A673 (cell line): ENCODE measurements at regions not wholly inside any gene's neighbourhood (a gene's known extent, or its start where the extent isn't known, plus 50 kb on each side); places are given as distances from the start of the nearest gene placed in this dataset.

Experiments
- BruUV-seq: library from RNA; stranded (reverse); fragments of 400-500 nt; replicated peaks from 2 replicates; lab custom pipeline; 2021; lab: Mats Ljungman, UMichigan
- CTCF ChIA-PET: fragments of 300-600 bp; sonication (Branson Sonifier 250); formaldehyde crosslinking; loops from one replicate; lab custom pipeline; 2022; ENCODE audit warnings: antibody characterized with exemption; lab: Charles Lee
- POLR2A ChIA-PET: fragments of 300-600 bp; sonication (Branson Sonifier 250); formaldehyde crosslinking; loops from one replicate; lab custom pipeline; 2022; ENCODE audit warnings: antibody characterized with exemption; ENCODE audit not compliant: low non-redundant PET; lab: Charles Lee
- DNase-seq: peaks from one replicate; pipeline ENCODE4 v3.0.0-alpha.2; 2015; ENCODE audit warnings: low spot score
- H3K27ac ChIP-seq: fragments of 200-600 bp; sonication (generic); 2 replicates; pipeline ENCODE4 v1.5.1; 2016; ENCODE audit warnings: mixed run types, low read depth, mild to moderate bottlenecking, mixed read lengths, antibody characterized with exemption, low read length; ENCODE audit not compliant: poor library complexity, severe bottlenecking
- H3K27me3 ChIP-seq: fragments of 200-600 bp; sonication (generic); replicated peaks from 2 replicates; pipeline ENCODE4 v1.6.1; 2017; ENCODE audit warnings: mixed run types, low read depth, mild to moderate bottlenecking, mixed read lengths, antibody characterized with exemption, low read length; ENCODE audit not compliant: insufficient read depth, poor library complexity
- H3K36me3 ChIP-seq: fragments of 200-600 bp; sonication (generic); 2 replicates; pipeline ENCODE4 v1.6.1; 2016; ENCODE audit warnings: mixed run types, mild to moderate bottlenecking, mixed read lengths, antibody characterized with exemption, low read length; ENCODE audit not compliant: insufficient read depth, poor library complexity, severe bottlenecking
- H3K4me1 ChIP-seq: fragments of 200-600 bp; sonication (generic); 2 replicates; pipeline ENCODE4 v1.6.1; 2017; ENCODE audit warnings: mixed run types, mild to moderate bottlenecking, mixed read lengths, antibody characterized with exemption, low read length; ENCODE audit not compliant: insufficient read depth, poor library complexity, severe bottlenecking
- H3K4me3 ChIP-seq: fragments of 200-600 bp; sonication (generic); 2 replicates; pipeline ENCODE4 v1.5.1; 2016; ENCODE audit warnings: low read depth, mixed run types, mild to moderate bottlenecking, mixed read lengths, low read length; ENCODE audit not compliant: poor library complexity, severe bottlenecking
- H3K9me3 ChIP-seq: fragments of 200-600 bp; sonication (generic); 2 replicates; pipeline ENCODE4 v1.6.1; 2016; ENCODE audit warnings: mixed run types, low read depth, mild to moderate bottlenecking, mixed read lengths, antibody characterized with exemption, low read length; ENCODE audit not compliant: poor library complexity, severe bottlenecking
- EZH2 ChIP-seq: fragments of 200-600 bp; sonication (generic); IDR thresholded peaks from 2 replicates; pipeline ENCODE4 v1.6.1; 2017; ENCODE audit warnings: borderline replicate concordance, low read depth, mild to moderate bottlenecking, mixed read lengths, antibody characterized with exemption, low read length; ENCODE audit not compliant: poor library complexity, severe bottlenecking
- intact Hi-C: fragments of 100-400 bp; cut with micrococcal nuclease; formaldehyde crosslinking; loops from one replicate; pipeline ENCODE4 v1.10.0; 2022; ENCODE audit not compliant: unreplicated experiment
- TF ChIP-seq, protein P1 (sequence below): fragments of 300-800, 200-600 bp; sonication (generic); conservative IDR thresholded peaks from 2 replicates; pipeline ENCODE4 v1.5.1; 2017; ENCODE audit warnings: low read depth, mild to moderate bottlenecking, antibody characterized with exemption, low read length, moderate library complexity, mixed read lengths

DNA sequence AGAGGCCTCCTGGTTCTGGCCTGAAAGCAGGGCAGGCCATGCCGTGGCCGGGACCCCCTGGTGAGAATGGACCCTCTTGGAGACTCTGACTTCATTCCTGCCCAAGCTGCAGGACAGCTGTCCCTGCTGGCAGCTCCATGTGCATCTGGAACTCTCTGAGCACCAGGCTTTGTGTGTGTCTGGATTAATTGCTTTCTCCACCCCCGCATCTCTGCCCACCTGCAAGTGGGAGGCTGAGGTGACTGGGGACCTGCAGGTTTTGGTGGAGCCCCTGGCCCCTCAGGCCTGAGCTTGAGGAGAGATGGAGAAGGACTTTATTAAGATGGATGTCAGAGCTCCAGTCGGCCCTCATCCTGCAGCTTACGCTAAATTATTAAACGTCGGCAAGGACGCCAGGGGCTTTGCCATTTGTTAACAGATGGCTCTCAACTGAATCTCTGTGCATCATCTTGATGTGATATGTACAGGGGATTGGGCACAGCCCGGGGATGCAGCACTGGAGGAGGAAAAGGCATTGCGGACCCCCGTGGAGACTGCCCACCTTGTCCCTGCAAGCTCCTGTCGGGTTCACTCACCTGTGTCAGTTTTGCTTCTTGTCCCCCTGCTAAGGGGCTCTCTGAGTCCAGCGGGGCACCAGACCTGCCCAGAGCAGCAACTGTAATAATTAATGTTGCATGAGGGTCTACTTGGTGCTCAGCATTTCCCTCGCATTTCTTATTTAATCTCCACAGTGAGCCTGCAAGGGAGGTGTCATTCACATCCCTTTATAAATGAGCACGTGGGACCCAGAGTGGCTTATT is 154.1 kb upstream of the RPL38 start:
- Histone ChIP-seq H3K36me3 (no peaks in the 10 kb centered on the region), H3K9me3 (no peaks in the 10 kb centered on the region), H3K4me1 (no peaks in the 10 kb centered on the region), H3K27ac (no peak overlapping the region), H3K4me3 (no peak overlapping the region), H3K27me3 (peaks cover 6% of the 10 kb centered on the region)
- intact Hi-C loops: no loop called here
- ChIA-PET CTCF (no interaction called here), POLR2A (no interaction called here)
- no TSS peak for BruUV-seq
- no peak for DNase-seq
- TF ChIP-seq EZH2: no peak
- TF ChIP-seq, protein P1, sequence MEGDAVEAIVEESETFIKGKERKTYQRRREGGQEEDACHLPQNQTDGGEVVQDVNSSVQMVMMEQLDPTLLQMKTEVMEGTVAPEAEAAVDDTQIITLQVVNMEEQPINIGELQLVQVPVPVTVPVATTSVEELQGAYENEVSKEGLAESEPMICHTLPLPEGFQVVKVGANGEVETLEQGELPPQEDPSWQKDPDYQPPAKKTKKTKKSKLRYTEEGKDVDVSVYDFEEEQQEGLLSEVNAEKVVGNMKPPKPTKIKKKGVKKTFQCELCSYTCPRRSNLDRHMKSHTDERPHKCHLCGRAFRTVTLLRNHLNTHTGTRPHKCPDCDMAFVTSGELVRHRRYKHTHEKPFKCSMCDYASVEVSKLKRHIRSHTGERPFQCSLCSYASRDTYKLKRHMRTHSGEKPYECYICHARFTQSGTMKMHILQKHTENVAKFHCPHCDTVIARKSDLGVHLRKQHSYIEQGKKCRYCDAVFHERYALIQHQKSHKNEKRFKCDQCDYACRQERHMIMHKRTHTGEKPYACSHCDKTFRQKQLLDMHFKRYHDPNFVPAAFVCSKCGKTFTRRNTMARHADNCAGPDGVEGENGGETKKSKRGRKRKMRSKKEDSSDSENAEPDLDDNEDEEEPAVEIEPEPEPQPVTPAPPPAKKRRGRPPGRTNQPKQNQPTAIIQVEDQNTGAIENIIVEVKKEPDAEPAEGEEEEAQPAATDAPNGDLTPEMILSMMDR: no peak

DNA sequence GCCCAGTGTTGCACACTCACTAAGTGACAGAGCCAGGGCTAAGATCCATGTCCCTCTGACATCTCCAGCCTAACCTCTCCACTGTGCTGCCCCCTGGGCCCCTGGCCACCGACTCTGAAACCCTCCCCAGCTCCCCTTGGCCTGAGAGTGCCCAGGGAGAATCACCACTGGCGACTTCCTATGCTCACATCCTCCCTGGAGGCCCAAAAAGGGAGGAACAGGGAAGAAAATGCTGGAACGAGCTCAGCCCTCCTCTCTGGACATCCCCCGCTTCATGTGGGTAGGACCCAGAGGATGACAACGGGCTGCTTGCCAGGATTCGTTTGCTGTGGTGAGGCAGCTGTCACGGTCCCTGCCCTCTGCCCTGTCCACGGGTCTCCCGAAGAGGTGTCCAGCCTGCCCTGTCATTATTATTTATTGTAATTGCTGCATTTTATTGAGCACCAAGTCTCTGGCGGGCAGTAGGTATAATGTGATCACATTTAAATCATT is 153.5 kb upstream of the RPL38 start:
- Histone ChIP-seq H3K36me3 (no peaks in the 10 kb centered on the region), H3K4me3 (no peak overlapping the region), H3K27me3 (peaks cover 6% of the 10 kb centered on the region), H3K27ac (no peak overlapping the region), H3K9me3 (no peaks in the 10 kb centered on the region), H3K4me1 (no peaks in the 10 kb centered on the region)
- intact Hi-C loops: no loop called here
- DNase-seq: no peak
- ChIA-PET POLR2A (no interaction called here), CTCF (no interaction called here)
- TF ChIP-seq EZH2: no peak
- TF ChIP-seq, protein P1: no peak
- no TSS peak for BruUV-seq

DNA sequence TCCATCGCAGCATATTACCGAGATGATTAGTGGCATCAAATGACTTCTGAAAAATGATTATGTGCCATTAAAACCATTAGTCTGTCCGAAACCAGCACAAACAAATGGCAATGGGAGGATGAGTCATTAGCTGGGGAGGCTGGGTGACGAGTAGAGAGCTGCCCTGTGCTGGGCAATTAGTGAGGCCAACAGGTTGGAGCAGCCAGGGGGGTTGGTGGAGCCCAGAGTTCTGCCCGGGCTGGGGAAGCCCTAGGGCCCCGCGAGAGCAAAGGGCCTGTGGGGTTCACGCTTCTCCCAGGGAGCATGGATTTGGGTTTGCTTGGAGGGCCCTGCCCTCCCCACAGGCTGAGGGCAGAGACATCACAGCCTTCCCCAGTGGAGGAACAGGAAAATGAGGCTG is 152.1 kb upstream of the RPL38 start:
- intact Hi-C loops: no loop called here
- Histone ChIP-seq H3K4me3 (no peak overlapping the region), H3K9me3 (no peaks in the 10 kb centered on the region), H3K27ac (no peak overlapping the region), H3K27me3 (peaks cover 6% of the 10 kb centered on the region), H3K4me1 (no peaks in the 10 kb centered on the region), H3K36me3 (no peaks in the 10 kb centered on the region)
- ChIA-PET POLR2A (no interaction called here), CTCF (no interaction called here)
- no peak for TF ChIP-seq EZH2
- TF ChIP-seq, protein P1: no peak
- no peak for DNase-seq
- BruUV-seq: no TSS peak
